H1 (cell line): ENCODE measurements at regions not wholly inside any gene's neighbourhood (a gene's known extent, or its start where the extent isn't known, plus 50 kb on each side); places are given as distances from the start of the nearest gene placed in this dataset.

ENCODE experiments used
- CTCF ChIA-PET: fragments of 300-600 bp; sonication (Branson Sonifier 250); formaldehyde crosslinking; loops from one replicate; lab custom pipeline; 2021; ENCODE audit not compliant: partially characterized antibody; lab: Charles Lee
- POLR2A ChIA-PET: fragments of 300-600 bp; sonication (Branson Sonifier 250); formaldehyde crosslinking; loops from one replicate; lab custom pipeline; 2021; ENCODE audit warnings: inconsistent platforms; ENCODE audit not compliant: partially characterized antibody; lab: Charles Lee
- DNase-seq, 2 experiments: peaks; one replicate each; pipeline versions ENCODE4 v3.0.0 to v3.0.0-alpha.2; 2010 to 2022; ENCODE audit warnings: low spot score in 2 of 2, low read depth in 1 of 2, mixed read lengths in 1 of 2
- FAIRE-seq: peaks from 2 replicates; lab custom pipeline; 2011; peaks lifted over from hg19 to GRCh38; lab: Jason Lieb, UNC
- H2AFZ ChIP-seq: 2 replicates; pipeline ENCODE4 v1.8.1; 2012; ENCODE audit warnings: low read length, inconsistent platforms
- H2AK5ac ChIP-seq: 2 replicates; pipeline ENCODE4 v1.6.1; 2013; ENCODE audit warnings: low read depth, low read length
- H2BK120ac ChIP-seq: replicated peaks from 2 replicates; pipeline ENCODE3; 2013; ENCODE audit warnings: low read depth, low read length, inconsistent platforms
- H2BK12ac ChIP-seq: 2 replicates; pipeline ENCODE4 v1.6.1; 2013; ENCODE audit warnings: low read depth, low read length
- H2BK15ac ChIP-seq: 2 replicates; pipeline ENCODE4 v1.6.1; 2013; ENCODE audit warnings: low read length
- H2BK20ac ChIP-seq: 2 replicates; pipeline ENCODE4 v1.6.1; 2013; ENCODE audit warnings: low read length
- H2BK5ac ChIP-seq: 2 replicates; pipeline ENCODE4 v1.6.1; 2013; ENCODE audit warnings: low read depth, low read length
- H3K14ac ChIP-seq: 2 replicates; pipeline ENCODE4 v1.6.1; 2013; ENCODE audit warnings: inconsistent platforms; ENCODE audit not compliant: insufficient read length
- H3K18ac ChIP-seq: 2 replicates; pipeline ENCODE4 v1.6.1; 2013; ENCODE audit warnings: low read length; ENCODE audit errors: extremely low read depth
- H3K23ac ChIP-seq: 2 replicates; pipeline ENCODE4 v1.6.1; 2013; ENCODE audit warnings: inconsistent platforms; ENCODE audit not compliant: insufficient read length
- H3K23me2 ChIP-seq: 2 replicates; pipeline ENCODE4 v1.6.1; 2013; ENCODE audit warnings: low read depth, low read length
- H3K27ac ChIP-seq: 2 replicates; pipeline ENCODE4 v1.6.1; 2011; ENCODE audit warnings: low read depth, low read length, inconsistent platforms
- H3K27me3 ChIP-seq, 4 experiments: replicated peaks in 1 of 4; 1 replicate in 1 of 4; 2 replicates in 3 of 4; pipeline versions ENCODE4 v1.6.1 to v1.8.1; 2011 to 2013; ENCODE audit warnings: low read length in 3 of 4, mild to moderate bottlenecking in 3 of 4, inconsistent platforms in 2 of 4, mixed read lengths in 2 of 4, moderate library complexity in 1 of 4; ENCODE audit not compliant: control insufficient read depth in 3 of 4, insufficient read depth in 3 of 4; ENCODE audit errors: extremely low read depth in 1 of 4
- H3K36me3 ChIP-seq, 4 experiments: 2 replicates each; pipeline versions ENCODE4 v1.6.1 to v1.8.1; 2011 to 2013; ENCODE audit warnings: mild to moderate bottlenecking in 4 of 4, low read length in 3 of 4, moderate library complexity in 2 of 4, control low read depth in 1 of 4, inconsistent platforms in 1 of 4; ENCODE audit not compliant: insufficient read depth in 4 of 4, control insufficient read depth in 2 of 4
- H3K4ac ChIP-seq: replicated peaks from 2 replicates; pipeline ENCODE3; 2013; ENCODE audit warnings: low read length, low read depth, mixed read lengths, inconsistent platforms; ENCODE audit not compliant: insufficient read length
- H3K4me1 ChIP-seq, 4 experiments: replicated peaks in 1 of 4; 1 replicate in 1 of 4; 2 replicates in 3 of 4; pipeline versions ENCODE4 v1.6.1 to v1.8.1; 2011 to 2013; ENCODE audit warnings: low read length in 3 of 4, inconsistent platforms in 2 of 4, mixed read lengths in 1 of 4; ENCODE audit not compliant: insufficient read depth in 4 of 4, control insufficient read depth in 3 of 4
- H3K4me2 ChIP-seq, 2 experiments: 2 replicates each; pipeline versions ENCODE4 v1.6.1 to v1.8.1; 2011 to 2013; ENCODE audit warnings: low read depth in 2 of 2, low read length in 2 of 2, control low read depth in 1 of 2, inconsistent platforms in 1 of 2, mild to moderate bottlenecking in 1 of 2; ENCODE audit not compliant: insufficient read depth in 1 of 2
- H3K4me3 ChIP-seq, 4 experiments: fragments of 200-600, 300-600 bp in 1 of 4; sonication (generic), shearing (Covaris generic), sonication (Bioruptor Twin) in 1 of 4; 2 replicates each; pipeline versions ENCODE4 v1.5.1 to v1.8.1; 2011 to 2016; ENCODE audit warnings: low read length in 4 of 4, low read depth in 3 of 4, control low read depth in 2 of 4, inconsistent platforms in 2 of 4, mild to moderate bottlenecking in 2 of 4, mixed read lengths in 1 of 4, moderate library complexity in 1 of 4; ENCODE audit not compliant: insufficient read depth in 2 of 4; ENCODE audit errors: extremely low read depth in 1 of 4
- H3K56ac ChIP-seq: replicated peaks from 2 replicates; pipeline ENCODE3; 2013; ENCODE audit warnings: low read depth, mild to moderate bottlenecking, mixed read lengths, low read length, inconsistent platforms; ENCODE audit not compliant: insufficient read length
- H3K79me1 ChIP-seq: 2 replicates; pipeline ENCODE4 v1.6.1; 2013; ENCODE audit warnings: low read depth, low read length, control low read depth
- H3K79me2 ChIP-seq, 2 experiments: 2 replicates each; pipeline versions ENCODE4 v1.6.1 to v1.8.1; 2012 to 2013; ENCODE audit warnings: low read length in 2 of 2, mild to moderate bottlenecking in 2 of 2, inconsistent platforms in 1 of 2; ENCODE audit not compliant: insufficient read depth in 2 of 2, control insufficient read depth in 1 of 2
- H3K9ac ChIP-seq, 4 experiments: replicated peaks in 1 of 4; 1 replicate in 1 of 4; 2 replicates in 3 of 4; pipeline versions ENCODE4 v1.6.1 to v1.8.1; 2011 to 2013; ENCODE audit warnings: low read depth in 3 of 4, low read length in 3 of 4, control low read depth in 2 of 4, mild to moderate bottlenecking in 2 of 4, moderate library complexity in 2 of 4, inconsistent platforms in 1 of 4; ENCODE audit errors: extremely low read depth in 1 of 4
- H3K9me3 ChIP-seq, 2 experiments: 2 replicates each; pipeline versions ENCODE4 v1.6.1 to v1.8.1; 2012 to 2013; ENCODE audit warnings: mild to moderate bottlenecking in 2 of 2, moderate library complexity in 2 of 2, control low read depth in 1 of 2, inconsistent platforms in 1 of 2, low read depth in 1 of 2, low read length in 1 of 2, mixed read lengths in 1 of 2; ENCODE audit not compliant: insufficient read depth in 2 of 2
- H4K20me1 ChIP-seq, 2 experiments: replicated peaks in 1 of 2; 2 replicates each; pipeline versions ENCODE3 to v1.8.1; 2011 to 2013; ENCODE audit warnings: inconsistent platforms in 2 of 2, low read length in 2 of 2, mild to moderate bottlenecking in 1 of 2; ENCODE audit not compliant: insufficient read depth in 2 of 2, control insufficient read depth in 1 of 2
- H4K5ac ChIP-seq: 2 replicates; pipeline ENCODE4 v1.6.1; 2013; ENCODE audit warnings: low read length, low read depth, mixed read lengths, inconsistent platforms; ENCODE audit not compliant: insufficient read length
- H4K8ac ChIP-seq: 2 replicates; pipeline ENCODE4 v1.8.0; 2013; ENCODE audit warnings: mild to moderate bottlenecking, moderate library complexity, low read length, inconsistent platforms; ENCODE audit not compliant: insufficient read depth; ENCODE audit errors: extremely low read depth
- H4K91ac ChIP-seq: replicated peaks from 2 replicates; pipeline ENCODE3; 2013; ENCODE audit warnings: low read length, mixed read lengths, inconsistent platforms; ENCODE audit not compliant: insufficient read length
- WGBS, 2 experiments: shearing (Covaris generic) in 1 of 2; methylation state at CpG; one replicate each; pipeline versions ENCODE4 v1.1.6 to v1.1.7; 2013 to 2015; ENCODE audit warnings: low lambda C conversion rate in 2 of 2, mixed read lengths in 2 of 2, inconsistent platforms in 1 of 2, low coverage in 1 of 2, missing lambda C conversion rate in 1 of 2; ENCODE audit not compliant: insufficient replicate concordance in 2 of 2, insufficient coverage in 1 of 2, insufficient read length in 1 of 2; ENCODE audit errors: extremely low coverage in 1 of 2, missing lambda C conversion rate in 1 of 2; 5-methylcytosine and 5-hydroxymethylcytosine counted together
- TF ChIP-seq, protein P1 (sequence below): IDR thresholded peaks from 2 replicates; pipeline ENCODE4 v1.6.1; 2011; ENCODE audit warnings: low read length, improper control_type of control experiment

DNA sequence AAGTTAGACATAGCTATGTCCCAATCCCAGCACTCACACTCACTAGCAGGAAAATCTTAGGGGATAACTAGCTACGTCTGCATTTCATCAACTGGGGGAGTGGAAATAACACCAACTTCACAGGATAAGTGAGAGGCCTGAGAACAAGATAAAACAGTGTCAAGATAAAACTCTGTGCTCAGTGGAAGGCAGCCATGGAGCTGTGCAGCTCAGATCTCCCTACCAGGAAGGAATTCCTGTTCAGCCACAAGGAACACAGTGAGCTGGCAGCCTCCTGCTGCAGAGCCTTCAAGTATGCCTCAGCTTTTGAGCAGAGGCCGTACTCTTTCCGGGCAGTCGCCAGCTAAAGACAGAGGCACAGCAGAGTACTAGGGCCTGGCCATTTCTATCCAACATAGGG lies 115.8 kb upstream of the TOPAZ1 start:
- no peak overlapping the region for H2BK12ac ChIP-seq
- H2BK15ac ChIP-seq, result no peak overlapping the region
- no peak overlapping the region for H2BK20ac ChIP-seq
- H4K91ac ChIP-seq, result no peak overlapping the region
- WGBS, 2 experiments, result 90% methylated on average over 4 of the region's 4 CpGs; no CpG with 5 or more reads in 1 of the 2 experiments
- no peaks in the 10 kb centered on the region for H3K36me3 ChIP-seq
- no peaks in the 10 kb centered on the region for H3K79me1 ChIP-seq
- H3K9me3 ChIP-seq, result no peaks in the 10 kb centered on the region
- no peak overlapping the region for H2AK5ac ChIP-seq
- TF ChIP-seq, protein P1, sequence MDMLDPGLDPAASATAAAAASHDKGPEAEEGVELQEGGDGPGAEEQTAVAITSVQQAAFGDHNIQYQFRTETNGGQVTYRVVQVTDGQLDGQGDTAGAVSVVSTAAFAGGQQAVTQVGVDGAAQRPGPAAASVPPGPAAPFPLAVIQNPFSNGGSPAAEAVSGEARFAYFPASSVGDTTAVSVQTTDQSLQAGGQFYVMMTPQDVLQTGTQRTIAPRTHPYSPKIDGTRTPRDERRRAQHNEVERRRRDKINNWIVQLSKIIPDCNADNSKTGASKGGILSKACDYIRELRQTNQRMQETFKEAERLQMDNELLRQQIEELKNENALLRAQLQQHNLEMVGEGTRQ, result no peak
- TF ChIP-seq, all 59 proteins: peak for 0
- FAIRE-seq, result no peak
- no peak overlapping the region for H3K9ac ChIP-seq
- no peaks in the 10 kb centered on the region; a peak in 1 of 7 replicates for H3K27me3 ChIP-seq
- DNase-seq, result no peak
- no peak overlapping the region for H4K8ac ChIP-seq
- no peaks in the 10 kb centered on the region for H3K79me2 ChIP-seq
- H3K4ac ChIP-seq, result no peak overlapping the region
- no peak overlapping the region for H2AFZ ChIP-seq
- H2BK5ac ChIP-seq, result no peak overlapping the region
- H3K4me1 ChIP-seq, result peaks cover 0 to 6% (median 4%) of the 10 kb centered on the region in 4 experiments; a peak in 4 of 7 replicates
- H3K27ac ChIP-seq, result no peak overlapping the region
- H4K20me1 ChIP-seq, result no peaks in the 10 kb centered on the region
- ChIA-PET CTCF (interaction anchor here (0.6 to 2.0 kb wide), 5 partner anchors 11 to 420 kb away, joined by 3 to 8 read pairs (median 3); no protein-coding TSS in a partner anchor), POLR2A (interaction anchor here (1.2 kb wide), 1 partner anchor 8 kb away, joined by 3 read pairs; no protein-coding TSS in a partner anchor)
- no peak overlapping the region for H4K5ac ChIP-seq
- H2BK120ac ChIP-seq, result no peak overlapping the region
- H3K14ac ChIP-seq, result no peak overlapping the region
- H3K4me2 ChIP-seq, result no peak overlapping the region
- H3K23ac ChIP-seq, result no peak overlapping the region
- no peak overlapping the region for H3K18ac ChIP-seq
- H3K4me3 ChIP-seq, result no peak overlapping the region
- no peak overlapping the region for H3K56ac ChIP-seq
- no peaks in the 10 kb centered on the region for H3K23me2 ChIP-seq
